GM12878 (cell line): ENCODE measurements at regions not wholly inside any gene's neighbourhood (a gene's known extent, or its start where the extent isn't known, plus 50 kb on each side); places are given as distances from the start of the nearest gene placed in this dataset.

Source experiments
- ATAC-seq: fragments of 200-7000 bp; cut with Tn5 transposase; 3 replicates; pipeline ENCODE4 v1.9.1; 2020; ENCODE audit warnings: mild to moderate bottlenecking, moderate library complexity
- BruUV-seq: library from RNA; stranded (reverse); fragments of 400-500 nt; replicated peaks from 2 replicates; lab custom pipeline; 2021; lab: Mats Ljungman, UMichigan
- CTCF ChIA-PET: fragments of 300-600 bp; sonication (Branson Sonifier 250); formaldehyde crosslinking; extraction: SDS; loops from one replicate; lab custom pipeline; 2021; ENCODE audit warnings: inconsistent platforms; lab: Yijun Ruan, JAX
- POLR2A ChIA-PET: fragments of 350-600 bp; formaldehyde crosslinking; extraction: SDS; loops from one replicate; lab custom pipeline; 2021; ENCODE audit warnings: inconsistent platforms; lab: Charles Lee
- RAD21 ChIA-PET: fragments of 300-600 bp; sonication (Branson Sonifier 250); formaldehyde crosslinking; loops from one replicate; lab custom pipeline; 2023; ENCODE audit warnings: antibody characterized with exemption; ENCODE audit not compliant: unreplicated experiment; lab: Charles Lee
- SMC1A ChIA-PET: fragments of 300-600 bp; sonication (Branson Sonifier 250); formaldehyde crosslinking; loops from one replicate; lab custom pipeline; 2023; ENCODE audit not compliant: unreplicated experiment, uncharacterized antibody; lab: Charles Lee
- DNase-seq: peaks from one replicate; pipeline ENCODE4 v3.0.0-alpha.2; 2011; ENCODE audit warnings: low read depth, low spot score
- FAIRE-seq: peaks from 3 replicates; lab custom pipeline; 2011; peaks lifted over from hg19 to GRCh38; lab: Jason Lieb, UNC
- H2AFZ ChIP-seq: 2 replicates; pipeline ENCODE4 v1.6.0; 2011; ENCODE audit warnings: low read depth, low read length, control low read depth; ENCODE audit not compliant: control insufficient read depth
- H3K27ac ChIP-seq: 2 replicates; pipeline ENCODE4 v1.5.1; 2011; ENCODE audit warnings: control low read depth; ENCODE audit not compliant: control insufficient read depth, insufficient read depth
- H3K27me3 ChIP-seq, 2 experiments: replicated peaks in 1 of 2; 2 replicates each; pipeline versions ENCODE4 v1.6.0 to v1.6.1; 2011; ENCODE audit warnings: low read length in 1 of 2; ENCODE audit not compliant: control insufficient read depth in 2 of 2, insufficient read depth in 2 of 2
- H3K36me3 ChIP-seq, 2 experiments: 2 replicates each; pipeline ENCODE4 v1.5.1; 2011; ENCODE audit warnings: low read length in 1 of 2; ENCODE audit not compliant: control insufficient read depth in 2 of 2, insufficient read depth in 2 of 2
- H3K4me1 ChIP-seq: 2 replicates; pipeline ENCODE4 v1.6.1; 2011; ENCODE audit warnings: mild to moderate bottlenecking, low read length, moderate library complexity, mixed read lengths; ENCODE audit not compliant: control insufficient read depth, insufficient read depth
- H3K4me2 ChIP-seq: 2 replicates; pipeline ENCODE4 v1.6.0; 2011; ENCODE audit warnings: control low read depth; ENCODE audit not compliant: control insufficient read depth, insufficient read depth
- H3K4me3 ChIP-seq: fragments of 200-600 bp; sonication (generic); 2 replicates; pipeline ENCODE4 v1.5.1; 2016
- H3K79me2 ChIP-seq: 2 replicates; pipeline ENCODE4 v1.6.0; 2011; ENCODE audit warnings: low read length; ENCODE audit not compliant: control insufficient read depth, insufficient read depth
- H3K9ac ChIP-seq: 2 replicates; pipeline ENCODE4 v1.8.0; 2011; ENCODE audit warnings: low read length, control low read depth, mixed read lengths; ENCODE audit not compliant: control insufficient read depth, insufficient read depth
- H3K9me3 ChIP-seq: replicated peaks from 3 replicates; pipeline ENCODE4 v1.5.1; 2011; ENCODE audit warnings: mild to moderate bottlenecking, low read length; ENCODE audit not compliant: control insufficient read depth, insufficient read depth
- H4K20me1 ChIP-seq: 2 replicates; pipeline ENCODE4 v1.6.0; 2011; ENCODE audit not compliant: control insufficient read depth, insufficient read depth
- CHD4 ChIP-seq: fragments of 200-600 bp; sonication (generic); IDR thresholded peaks from 2 replicates; pipeline ENCODE4 v1.6.1; 2016; ENCODE audit warnings: mild to moderate bottlenecking
- E2F8 ChIP-seq: fragments of 450-650 bp; IDR thresholded peaks from 2 replicates; pipeline ENCODE4 v1.6.1; 2018; ENCODE audit warnings: mild to moderate bottlenecking, low read depth, moderate library complexity; ENCODE audit not compliant: partially characterized antibody
- HDAC6 ChIP-seq: fragments of 200-600 bp; sonication (generic); IDR thresholded peaks from one replicate; pipeline ENCODE4 v1.8.0; 2017; ENCODE audit warnings: antibody characterized with exemption; ENCODE audit not compliant: unreplicated experiment
- POLR2AphosphoS2 ChIP-seq: IDR thresholded peaks from 2 replicates; pipeline ENCODE4 v1.6.1; 2011; ENCODE audit warnings: low read depth, mild to moderate bottlenecking, low read length, improper control_type of control experiment, moderate library complexity
- TCF3 ChIP-seq: IDR thresholded peaks from 2 replicates; pipeline ENCODE4 v1.6.1; 2012; ENCODE audit warnings: low read depth, mild to moderate bottlenecking, low read length, borderline replicate concordance; ENCODE audit not compliant: insufficient read depth
- ZBTB40 ChIP-seq: fragments of 450-650 bp; IDR thresholded peaks from 2 replicates; pipeline ENCODE4 v1.6.1; 2016; ENCODE audit warnings: mild to moderate bottlenecking, moderate library complexity, borderline replicate concordance
- WGBS: methylation state at CpG from one replicate; pipeline ENCODE4 v1.1.6; 2016; ENCODE audit warnings: low lambda C conversion rate; ENCODE audit not compliant: insufficient replicate concordance, insufficient coverage; ENCODE audit errors: missing lambda C conversion rate; 5-methylcytosine and 5-hydroxymethylcytosine counted together
- in situ Hi-C: fragments of 300-500 bp; cut with MboI; formaldehyde crosslinking; loops from 9 replicates; pipeline ENCODE4 v1.14.3; 2018; ENCODE audit warnings: mixed read lengths
- intact Hi-C: fragments of 100-400 bp; cut with micrococcal nuclease; formaldehyde crosslinking; loops from one replicate; pipeline ENCODE4 v1.14.2; 2022; ENCODE audit not compliant: unreplicated experiment

DNA sequence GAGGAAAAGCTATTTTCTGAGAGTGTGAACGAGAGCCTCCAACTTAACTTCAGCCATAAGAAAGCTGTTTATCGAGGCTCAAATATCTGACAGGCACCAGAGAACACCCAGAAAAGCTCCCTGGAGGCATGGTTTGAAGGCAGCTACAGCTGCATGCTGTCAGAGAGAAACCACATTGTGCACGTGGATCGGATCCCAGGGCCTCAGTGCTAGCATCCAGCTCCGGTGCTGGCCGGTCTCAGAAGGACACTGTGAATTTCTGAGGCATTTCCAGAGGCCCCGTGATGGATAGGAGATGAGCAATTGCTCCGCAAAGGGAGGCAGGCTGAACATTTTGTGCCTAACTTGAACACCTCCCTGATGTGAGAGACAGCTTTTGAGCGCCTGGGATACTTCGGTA is 315.7 kb downstream of the FGF9 start:
- H3K4me1 ChIP-seq: no peaks in the 10 kb centered on the region
- DNase-seq (no peak), FAIRE-seq (no peak), ATAC-seq (no peak)
- intact Hi-C loops: no loop called here
- no peaks in the 10 kb centered on the region for H3K36me3 ChIP-seq
- SMC1A ChIA-PET: no interaction called here
- no peak overlapping the region for H3K4me2 ChIP-seq
- POLR2A ChIA-PET: no interaction called here
- H2AFZ ChIP-seq: no peak overlapping the region
- no peak overlapping the region for H3K4me3 ChIP-seq
- no peak overlapping the region for H3K9ac ChIP-seq
- 59% methylated on average over 10 of the region's 10 CpGs for WGBS
- TF ChIP-seq ZBTB40 (no peak), POLR2AphosphoS2 (no peak), CHD4 (no peak), TCF3 (no peak), HDAC6 (no peak), E2F8 (no peak)
- RAD21 ChIA-PET: no interaction called here
- in situ Hi-C loops: no loop called here
- no peaks in the 10 kb centered on the region for H3K9me3 ChIP-seq
- H4K20me1 ChIP-seq: no peaks in the 10 kb centered on the region
- no peak overlapping the region for H3K27ac ChIP-seq
- BruUV-seq: no TSS peak
- CTCF ChIA-PET: interaction anchor here (1.0 kb wide), 1 partner anchor 73 kb away, joined by 4 read pairs; no protein-coding TSS in a partner anchor
- H3K79me2 ChIP-seq: no peaks in the 10 kb centered on the region
- no peaks in the 10 kb centered on the region for H3K27me3 ChIP-seq
